UCSD-AML1 (cell line): ENCODE measurements at regions not wholly inside any gene's neighbourhood (a gene's known extent, or its start where the extent isn't known, plus 50 kb on each side); places are given as distances from the start of the nearest gene placed in this dataset.
"Not testable (repeated sequence)": the region's sequence is repeated elsewhere in the genome, so short reads cannot be mapped to it uniquely, and the experiment has no call there.

Source experiments
- DNase-seq: peaks from one replicate; lab custom pipeline; 2025; ENCODE audit not compliant: unreplicated experiment; lab: John Stamatoyannopoulos, UW

DNA sequence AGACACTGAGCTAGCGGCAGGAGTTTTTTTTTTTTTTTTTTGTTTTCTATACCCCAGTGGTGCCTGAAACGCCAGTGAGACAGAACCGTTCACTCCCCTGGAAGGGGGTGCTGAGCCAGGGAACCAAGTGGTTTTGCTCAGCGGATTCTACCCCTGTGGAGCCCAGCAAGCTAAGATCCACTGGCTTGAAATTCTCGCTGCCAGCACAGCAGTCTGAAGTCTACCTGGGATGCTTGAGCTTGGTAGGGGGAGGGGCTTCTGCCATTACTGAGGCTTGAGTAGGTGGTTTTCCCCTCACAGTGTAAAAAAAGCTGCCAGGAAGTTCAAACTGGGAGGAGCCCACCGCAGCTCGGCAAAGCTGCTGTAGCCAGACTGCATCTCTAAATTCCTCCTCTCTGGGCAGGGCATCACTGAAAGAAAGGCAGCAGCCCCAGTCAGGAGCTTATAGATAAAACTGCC is 173.0 kb downstream of the DMAC1 start:
- DNase-seq, result peak; percentile 59

DNA sequence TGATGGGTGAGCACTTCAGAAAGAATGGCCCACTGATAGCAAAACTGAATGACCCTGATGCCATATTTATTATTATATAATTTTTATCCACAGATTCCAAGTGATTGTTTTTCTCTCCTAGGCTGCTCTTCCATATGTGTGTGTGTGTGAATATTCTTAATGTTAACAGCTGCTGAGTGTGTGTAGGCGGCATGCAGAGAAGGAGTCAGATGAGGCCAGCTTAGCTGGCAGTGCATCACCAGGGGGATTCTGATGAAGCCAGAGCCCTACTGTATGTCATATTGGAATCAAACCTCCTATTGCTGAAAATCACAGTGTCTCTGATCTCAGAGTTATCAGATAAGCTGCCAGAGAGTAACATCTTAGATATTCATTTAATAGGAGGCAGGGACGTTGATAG is 177.1 kb downstream of the DMAC1 start:
- no peak for DNase-seq

DNA sequence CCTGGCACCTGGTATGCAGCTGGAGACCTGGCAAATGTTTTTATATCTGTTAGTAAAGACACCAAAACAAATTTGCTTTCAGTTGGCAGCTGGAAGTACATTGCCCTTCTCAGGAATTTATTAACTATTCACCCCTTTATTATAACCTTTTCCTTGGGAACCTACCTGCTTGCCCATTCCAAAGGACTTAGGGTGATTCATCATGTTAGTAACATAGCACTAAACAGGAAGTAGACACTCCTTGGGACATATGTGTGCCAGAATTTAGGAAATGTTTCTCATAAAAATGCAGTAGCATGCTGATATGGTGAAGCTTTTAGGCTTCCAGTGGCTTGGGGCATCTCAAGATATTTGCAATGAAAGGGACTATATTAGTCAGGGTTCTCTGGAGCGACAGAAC is 184.2 kb downstream of the DMAC1 start:
- DNase-seq, result no peak

DNA sequence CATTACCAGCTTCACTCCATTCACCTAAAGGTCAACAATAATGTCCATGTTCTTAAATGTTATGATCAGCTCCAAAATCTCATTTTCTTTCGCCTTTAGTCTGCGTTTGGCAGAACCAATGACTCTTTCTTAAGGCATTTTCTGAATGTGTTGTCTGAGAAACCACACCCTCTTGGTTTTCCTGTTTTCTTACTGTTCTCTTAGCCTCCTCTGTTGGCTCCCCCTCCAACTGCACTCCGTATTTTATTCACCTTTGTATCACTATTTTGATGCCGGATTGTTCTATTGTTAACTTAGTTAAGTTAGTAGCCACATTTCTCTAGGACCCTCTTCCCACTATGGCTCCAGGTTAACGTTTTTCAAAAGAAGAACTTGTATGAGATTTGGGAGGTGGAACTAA is 185.6 kb downstream of the DMAC1 start:
- DNase-seq, result no peak

DNA sequence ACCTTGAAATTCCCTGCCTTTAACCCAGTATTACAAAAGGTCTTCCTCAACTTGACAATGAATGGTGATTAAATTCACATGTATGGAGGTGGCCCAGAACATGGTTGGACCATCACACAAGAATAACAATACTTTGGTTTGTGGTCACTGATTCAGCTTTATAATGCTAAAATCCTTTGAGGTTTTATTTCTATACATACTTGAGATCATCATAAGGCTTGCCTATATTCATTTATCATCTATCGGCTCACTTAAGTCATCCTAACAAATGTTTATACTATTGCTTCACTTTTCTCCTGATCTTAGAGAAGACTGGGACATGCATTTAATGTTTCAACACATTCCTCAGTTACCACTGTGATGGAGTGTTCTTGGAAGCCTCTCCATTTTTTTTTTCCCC is 191.3 kb downstream of the DMAC1 start:
- no peak for DNase-seq

DNA sequence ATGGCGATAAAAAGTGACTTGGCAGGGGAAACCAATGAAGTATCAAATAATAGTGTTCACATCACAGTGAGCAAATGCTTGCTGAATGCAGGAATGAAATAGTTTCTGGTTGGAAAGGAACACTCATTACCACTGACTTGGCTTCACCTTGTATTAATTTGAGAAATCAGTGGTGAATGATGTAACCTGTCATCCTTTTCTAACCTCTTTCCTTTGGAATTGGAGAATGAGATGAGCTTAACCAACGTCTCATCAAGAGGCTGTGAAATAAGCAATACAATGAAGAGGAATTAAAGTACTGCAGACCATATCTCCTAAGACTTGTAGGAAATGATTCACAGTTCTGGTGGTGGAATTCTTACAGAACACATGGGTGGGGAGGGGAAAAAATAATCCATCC is 192.2 kb downstream of the DMAC1 start:
- DNase-seq, result no peak

DNA sequence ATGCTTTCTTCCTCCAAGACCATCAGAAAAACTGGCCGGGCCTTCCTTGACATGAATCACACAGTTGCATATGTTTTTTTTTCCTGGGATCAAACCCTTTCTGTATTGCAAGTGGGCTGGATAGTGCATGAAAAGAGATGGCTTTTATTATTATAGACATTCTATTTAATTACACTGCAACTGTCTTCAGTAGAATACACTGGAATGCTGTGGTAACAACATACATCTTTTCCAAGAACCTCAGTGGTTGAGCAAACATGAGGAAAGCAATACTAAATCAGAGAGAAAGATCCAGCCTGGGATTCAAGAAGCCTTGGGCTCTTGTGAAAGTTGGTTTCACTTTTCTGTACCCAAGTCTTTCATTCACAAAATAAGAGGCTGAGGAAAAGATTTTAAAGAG is 193.0 kb downstream of the DMAC1 start:
- no peak for DNase-seq

DNA sequence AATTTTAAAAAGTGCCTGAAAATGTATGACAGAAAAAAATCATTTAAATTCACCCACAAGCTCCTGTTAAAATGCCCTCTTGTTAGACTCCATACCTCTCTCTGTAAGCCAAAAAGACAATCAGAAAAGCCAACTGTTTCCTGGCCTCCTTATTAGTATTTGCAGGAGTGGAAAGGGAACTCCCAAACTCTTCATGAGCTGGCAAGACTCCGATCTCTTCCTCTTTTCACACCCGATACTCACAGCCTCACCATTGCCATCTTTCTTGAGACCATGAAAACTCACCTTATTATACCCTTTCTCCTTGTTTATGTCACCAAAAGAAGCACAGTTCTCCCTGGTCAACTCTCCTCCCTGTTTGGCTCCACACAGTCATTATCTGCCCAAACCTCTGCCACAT is 197.8 kb downstream of the DMAC1 start:
- DNase-seq, result no peak

DNA sequence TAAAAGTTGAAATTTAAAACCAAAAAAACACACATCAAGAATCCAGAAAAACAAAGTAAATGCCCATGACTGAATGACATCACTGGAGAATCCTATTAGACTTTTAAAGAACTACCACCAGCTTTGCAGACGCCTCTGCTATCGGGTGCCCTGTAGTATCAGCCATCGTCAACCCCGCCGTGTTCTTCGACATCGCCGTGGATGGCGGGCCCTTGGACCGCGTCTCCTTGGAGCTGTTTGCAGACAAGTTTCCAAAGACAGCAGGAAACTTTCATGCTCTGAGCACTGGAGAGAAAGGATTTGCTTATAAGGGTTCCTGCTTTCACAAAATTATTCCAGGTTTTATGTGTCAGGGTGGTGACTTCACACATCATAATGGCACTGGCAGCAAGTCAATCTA is 201.9 kb downstream of the DMAC1 start:
- DNase-seq, result no peak

DNA sequence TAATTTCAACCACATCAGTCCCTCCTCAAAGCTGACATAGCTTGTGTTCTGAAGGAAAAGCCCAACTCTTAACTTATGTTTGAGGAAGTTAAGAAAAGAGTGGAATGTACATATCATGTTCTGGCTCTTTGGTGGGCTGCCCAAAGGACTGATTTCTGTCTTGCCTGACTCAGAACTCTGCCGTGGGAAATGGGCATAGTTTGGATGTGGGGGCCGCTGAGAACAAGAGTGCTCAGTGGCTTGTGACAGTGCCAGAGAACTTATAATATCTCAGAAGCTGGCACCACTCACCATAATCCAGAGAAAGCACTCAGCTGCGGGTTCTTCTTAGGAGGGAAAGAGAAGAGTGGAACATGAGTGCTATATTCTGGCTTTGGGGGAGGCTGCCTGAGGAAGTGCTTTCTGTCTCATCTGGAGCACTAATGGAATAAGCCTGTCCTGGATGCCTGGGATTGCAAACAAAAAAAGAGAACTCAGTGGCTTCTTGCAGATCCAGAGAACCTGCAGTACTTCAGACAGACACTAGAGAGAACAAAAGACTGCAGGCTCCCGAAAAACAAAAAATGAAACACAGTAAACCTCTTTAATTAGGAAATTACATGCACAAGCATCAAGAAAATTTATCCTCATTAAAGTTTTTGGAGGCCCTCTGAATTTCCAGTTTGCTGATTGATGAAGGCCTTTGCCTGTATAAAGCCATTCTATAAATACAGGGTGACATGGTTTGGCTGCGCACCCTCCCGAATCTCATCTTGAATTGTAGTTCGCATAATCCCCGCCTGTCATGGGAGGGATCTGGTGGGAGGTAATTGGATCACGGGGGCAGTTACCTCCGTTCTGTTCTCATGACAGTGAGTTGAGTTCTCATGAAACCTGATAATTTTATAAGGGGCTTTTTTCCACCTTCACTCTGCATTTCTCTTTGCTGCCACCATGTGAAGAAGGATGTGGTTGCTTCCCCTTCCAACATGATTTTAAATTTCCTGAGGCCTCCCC is 207.0 kb downstream of the DMAC1 start:
- DNase-seq, result peak; percentile 20

DNA sequence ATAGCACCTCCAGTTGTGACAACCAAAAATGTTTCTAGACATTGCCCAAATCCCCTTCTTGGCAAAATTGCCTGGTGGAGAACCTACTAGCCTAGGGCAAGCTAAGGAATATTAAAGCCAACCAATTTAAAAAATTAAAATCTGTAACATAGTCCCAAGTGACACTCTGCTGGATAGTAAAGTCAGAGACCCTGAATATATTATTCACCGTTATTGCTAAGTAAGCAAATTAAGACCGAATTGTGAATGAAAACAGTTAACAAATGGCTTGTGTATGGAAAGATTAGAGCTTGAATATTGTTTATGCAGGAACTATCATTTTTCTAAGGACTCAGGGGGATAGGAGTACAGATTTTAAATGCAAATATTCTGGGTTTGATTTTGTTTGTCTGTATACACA is 208.1 kb downstream of the DMAC1 start:
- no peak for DNase-seq

DNA sequence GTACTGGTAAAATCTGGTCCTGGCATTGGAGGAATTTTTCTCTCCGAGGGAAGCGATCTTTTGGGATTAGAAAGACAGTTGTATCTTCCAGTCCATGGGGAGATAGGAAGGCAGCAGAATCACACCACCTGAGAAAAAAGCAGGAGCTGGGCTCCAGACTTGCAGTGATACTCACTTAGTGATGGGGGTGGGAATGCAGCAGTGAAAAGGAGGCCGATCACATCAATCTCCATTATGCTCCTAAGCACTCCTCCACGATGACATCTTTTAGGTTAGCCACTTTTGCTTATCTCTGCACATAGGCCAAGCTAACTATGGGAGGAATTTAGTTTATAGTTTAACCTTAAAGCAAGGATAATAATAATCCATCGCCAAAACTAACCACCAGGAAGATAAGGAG is 219.0 kb downstream of the DMAC1 start:
- no peak for DNase-seq

DNA sequence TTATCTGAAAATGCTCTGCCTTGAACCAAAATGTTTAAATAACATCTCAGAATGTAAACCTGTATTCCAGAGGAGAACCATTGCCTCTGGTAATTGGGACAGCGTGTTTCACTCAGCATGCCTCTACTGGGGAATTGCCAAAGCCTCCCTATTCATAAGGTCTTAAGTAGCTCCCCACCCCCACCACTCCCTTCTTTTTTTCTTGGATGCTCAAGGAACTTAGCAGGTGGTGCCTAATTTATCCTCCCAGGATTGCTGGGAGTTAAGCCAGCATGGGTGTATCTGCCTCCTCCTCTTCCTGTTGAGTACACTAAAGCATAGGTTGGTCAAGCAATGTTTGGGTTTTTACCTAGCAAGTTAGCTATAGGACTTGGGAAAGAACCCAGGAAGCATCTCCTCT is 220.2 kb downstream of the DMAC1 start:
- DNase-seq, result no peak

DNA sequence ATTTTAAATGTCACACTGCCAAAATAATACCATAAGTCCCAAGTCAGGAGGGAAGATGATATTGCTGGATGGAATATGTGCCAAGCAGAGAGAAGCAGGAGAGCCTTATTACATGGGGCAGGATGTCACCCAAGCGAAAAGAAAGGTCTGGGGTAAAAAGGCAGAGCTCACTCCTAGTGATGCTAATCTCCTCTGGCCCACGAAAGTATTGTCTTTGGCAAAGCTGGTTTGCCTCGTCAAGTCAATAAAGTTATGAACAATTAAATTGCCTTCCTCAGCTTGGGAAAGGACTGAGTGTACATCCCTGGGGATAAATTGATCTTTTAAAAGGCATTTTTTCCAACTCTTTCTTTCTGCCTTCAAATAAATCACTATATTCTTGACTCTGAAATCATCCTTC is 220.6 kb downstream of the DMAC1 start:
- DNase-seq, result no peak

DNA sequence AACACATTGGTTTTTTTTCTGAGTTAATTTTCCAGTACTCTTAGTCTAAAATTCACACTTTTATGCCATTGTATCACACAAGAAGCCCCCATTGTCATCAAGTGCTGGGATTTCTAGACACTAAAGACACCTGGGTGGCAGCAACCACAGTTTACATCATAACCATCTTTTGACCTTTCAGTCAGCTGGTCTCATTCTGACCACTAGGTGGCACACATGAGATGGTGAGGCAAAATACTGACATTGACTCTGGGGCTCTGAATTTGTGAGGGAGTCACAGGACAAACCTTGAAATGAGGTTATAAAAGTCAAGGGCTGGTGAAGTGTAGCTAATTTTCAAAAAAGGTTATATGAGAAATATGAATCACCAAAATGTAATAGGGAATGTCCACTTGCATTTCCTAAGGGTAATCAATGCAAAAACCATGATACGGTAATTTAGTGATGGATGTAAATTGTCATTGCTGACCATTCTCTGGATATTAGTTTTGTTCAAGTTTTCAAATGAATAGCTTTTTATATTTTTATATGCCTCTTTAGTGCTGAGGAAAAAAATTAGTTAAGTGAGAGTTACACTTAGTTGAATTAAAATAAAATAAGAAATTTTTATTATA is 229.4 kb downstream of the DMAC1 start:
- DNase-seq, result peak; percentile 21

DNA sequence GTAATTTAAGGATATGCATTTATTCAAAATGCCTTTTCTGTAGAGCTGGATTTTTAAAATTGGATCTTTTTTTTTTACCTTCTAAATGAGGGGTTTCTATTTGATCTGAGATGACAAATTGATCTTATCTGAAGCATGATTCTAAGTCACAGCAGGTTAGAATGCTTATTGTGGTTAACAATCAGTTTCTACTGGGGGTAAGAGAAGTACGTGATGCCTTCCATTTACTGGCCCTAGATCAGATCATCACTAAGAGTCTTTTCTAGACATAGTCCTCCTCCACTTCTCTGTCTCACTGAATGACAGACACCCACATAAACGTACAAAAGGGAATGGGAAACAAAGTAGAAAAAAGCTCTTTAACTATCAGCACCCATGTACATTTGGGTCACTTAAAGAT is 231.9 kb downstream of the DMAC1 start:
- no peak for DNase-seq

DNA sequence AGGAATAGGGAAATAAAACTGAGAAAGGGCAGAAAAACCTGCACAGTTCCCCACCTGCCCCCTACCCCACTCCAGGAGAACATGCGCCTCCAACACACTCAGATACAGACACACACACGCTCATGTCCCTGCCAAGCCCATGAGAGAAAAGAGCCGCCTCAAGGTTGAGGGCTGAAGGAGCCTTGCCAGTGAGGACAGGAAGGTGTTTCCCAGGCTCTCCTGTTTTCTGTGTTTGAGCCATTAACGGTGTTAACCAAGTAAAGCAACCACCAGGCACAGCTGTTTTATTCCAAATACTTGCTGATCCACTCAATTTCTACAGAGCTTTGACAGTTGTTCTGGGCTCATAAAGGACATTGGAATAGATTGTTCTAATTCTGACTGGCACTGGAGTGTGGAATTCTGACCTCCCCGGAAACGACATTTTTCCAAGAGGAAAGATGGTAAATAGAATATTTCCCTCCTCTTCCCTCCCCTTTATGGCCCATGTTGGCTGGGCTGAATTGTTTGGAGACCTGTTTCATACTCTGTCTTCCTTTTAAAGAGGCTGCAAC is 238.0 kb downstream of the DMAC1 start:
- DNase-seq, result no peak

DNA sequence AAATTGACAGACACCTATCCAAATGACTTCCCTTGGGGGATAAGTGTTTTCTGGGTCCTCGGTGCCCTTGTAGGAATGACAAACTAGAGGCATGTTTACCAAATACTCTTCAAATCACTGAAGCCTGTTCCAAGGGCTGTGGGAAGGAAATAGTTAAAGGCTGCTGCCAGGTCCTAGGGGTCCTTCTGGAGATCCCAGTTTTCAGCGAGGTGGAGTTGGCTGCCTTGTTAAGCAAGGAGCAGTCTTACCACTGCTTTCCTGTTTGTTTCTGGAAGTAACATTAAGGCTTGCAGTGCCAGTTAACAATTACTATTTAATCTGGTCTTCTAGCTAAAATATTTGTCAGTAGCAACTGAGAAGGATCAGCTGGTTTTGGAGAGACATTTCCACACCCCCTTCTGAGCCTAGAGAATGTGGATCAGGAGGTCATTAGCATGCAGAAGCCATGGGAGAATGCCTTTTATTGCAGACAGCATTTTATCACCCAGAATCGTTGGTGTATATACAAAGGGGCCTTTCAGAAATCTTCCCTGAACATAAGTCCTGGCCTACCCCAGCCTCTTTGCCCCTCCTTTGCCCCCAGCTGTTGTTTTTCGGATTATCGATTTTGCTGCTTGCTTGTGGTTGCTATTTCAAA is 238.8 kb downstream of the DMAC1 start:
- DNase-seq, result no peak

DNA sequence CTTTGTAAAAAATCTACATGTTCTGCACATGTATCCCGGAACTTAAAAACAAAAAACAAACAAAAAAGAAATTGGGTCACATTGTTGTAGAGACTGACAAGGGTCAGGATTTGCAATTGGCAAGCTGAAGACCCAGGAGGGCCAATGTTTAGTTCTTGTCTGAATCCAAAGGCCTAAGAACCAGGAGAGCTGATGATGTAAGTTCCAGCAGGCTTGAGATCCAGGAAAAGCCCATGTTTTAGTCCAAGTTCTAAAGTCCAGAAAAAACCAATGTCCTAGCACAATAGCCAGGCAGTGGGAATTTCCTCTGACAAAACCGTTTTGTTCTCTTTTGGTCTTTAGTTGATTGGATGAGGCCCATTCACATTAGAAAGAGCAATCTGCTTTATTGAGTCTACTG is 244.9 kb downstream of the DMAC1 start:
- DNase-seq, result no peak

DNA sequence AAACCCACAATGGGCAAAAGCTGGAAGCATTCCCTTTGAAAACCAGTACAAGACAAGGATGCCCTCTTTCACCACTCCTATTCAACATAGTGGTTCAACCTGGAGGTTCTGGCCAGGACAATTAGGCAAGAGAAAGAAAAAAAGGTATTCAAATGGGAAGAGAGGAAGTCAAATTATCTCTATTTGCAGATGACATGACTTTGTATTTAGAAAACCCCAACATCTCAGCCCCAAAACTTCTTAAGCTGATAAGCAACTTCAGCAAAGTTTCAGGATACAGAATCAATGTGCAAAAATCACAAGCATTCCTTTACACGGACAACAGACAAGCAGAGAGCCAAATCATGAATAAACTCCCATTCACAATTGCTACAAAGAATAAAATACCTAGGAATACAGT is 246.9 kb downstream of the DMAC1 start:
- DNase-seq, result not testable (repeated sequence)

DNA sequence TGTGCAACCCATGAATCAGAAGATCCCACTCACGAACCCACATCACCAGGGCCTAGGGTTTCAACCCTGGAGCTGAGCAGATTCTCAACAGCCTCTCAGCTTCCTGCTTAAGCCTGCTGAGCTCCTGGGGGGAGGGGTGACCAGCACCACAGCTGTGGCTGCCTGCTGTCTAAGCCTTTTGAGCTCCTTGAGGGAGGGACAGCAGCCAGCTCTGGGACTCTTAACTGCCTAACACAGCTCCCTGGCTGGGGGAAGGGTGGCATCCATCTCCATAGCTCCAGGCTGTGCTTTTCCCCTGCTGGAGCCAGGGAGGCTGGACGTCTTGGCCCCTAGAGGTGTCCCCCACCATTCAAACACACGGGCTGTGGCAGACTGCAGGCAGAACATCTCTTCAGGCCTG is 250.3 kb downstream of the DMAC1 start:
- peak; percentile 33 for DNase-seq

DNA sequence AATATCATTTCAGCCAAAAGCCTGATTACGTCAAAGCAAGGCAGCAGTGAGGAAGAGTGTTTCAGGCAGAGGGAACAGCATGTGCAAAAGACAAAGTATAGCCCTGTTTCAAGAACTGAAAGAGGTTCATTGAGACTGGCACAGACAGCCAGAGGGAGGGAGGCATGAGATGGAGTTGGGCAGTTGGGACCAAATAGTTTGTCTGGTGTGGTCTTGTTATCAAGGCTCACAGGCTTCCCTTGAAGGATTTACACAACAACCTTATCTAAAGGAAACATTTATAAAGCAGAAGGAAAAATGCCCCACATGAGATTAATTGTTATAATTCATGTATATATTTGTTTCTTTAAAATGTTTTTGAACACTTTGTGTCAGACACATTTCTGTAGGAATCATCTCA is 253.3 kb downstream of the DMAC1 start:
- DNase-seq, result peak; percentile 12
